ENCODE measurements at regions not wholly inside any gene's neighbourhood (a gene's known extent, or its start where the extent isn't known, plus 50 kb on each side); places are given as distances from the start of the nearest gene placed in this dataset.

- no peaks in the 10 kb centered on the region for H3K4me1 ChIP-seq (ENCODE audit: control insufficient read depth, insufficient read depth, low read length)
- H3K9me3 ChIP-seq (ENCODE audit: control insufficient read depth, insufficient read depth, low read depth, low read length): no peaks in the 10 kb centered on the region
- H3K27ac ChIP-seq (ENCODE audit: low read length): no peak overlapping the region
- POLR2A ChIA-PET: no interaction called here
- DNase-seq (ENCODE audit: low read depth, low spot score) (no peak), ATAC-seq (no peak)
- in situ Hi-C loops (cut with HindIII; ENCODE audit: low pct_unique_long_range_greater_than_20kb, low sequenced_read_pairs): no loop called here
- no peaks in the 10 kb centered on the region for H3K27me3 ChIP-seq (ENCODE audit: control insufficient read depth, insufficient read depth, low read length)
- TF ChIP-seq SIN3A (IDR thresholded peaks at IDR 0.05; ENCODE audit: borderline replicate concordance, insufficient read depth, low read depth, low read length) (no peak), TCF7L2 (IDR thresholded peaks at IDR 0.05; ENCODE audit: low read depth, low read length) (no peak), CTCF (IDR thresholded peaks at IDR 0.05) (no peak), POLR2AphosphoS5 (IDR thresholded peaks at IDR 0.05; ENCODE audit: low read depth, low read length) (no peak), REST (IDR thresholded peaks at IDR 0.05; ENCODE audit: insufficient read depth in 1 of 2, low read depth in 2 of 2, low read length in 1 of 2) (no peak)
- no peak overlapping the region for H3K4me3 ChIP-seq (ENCODE audit: low read depth in 2 of 2, low read length in 2 of 2)
- no TSS peak for BruUV-seq (replicated peaks)
- CTCF ChIA-PET: no interaction called here
- H3K36me3 ChIP-seq (ENCODE audit: control insufficient read depth, insufficient read depth, low read length): no peaks in the 10 kb centered on the region
- intact Hi-C loops (cut with micrococcal nuclease; ENCODE audit: unreplicated experiment): no loop called here
These were observed 517.0 kb upstream of the EPHA5 start for GRCh38 chr4:66187175-66187720.

- CTCF ChIA-PET: no interaction called here
- in situ Hi-C loops (cut with HindIII; ENCODE audit: low pct_unique_long_range_greater_than_20kb, low sequenced_read_pairs) (no loop called here), intact Hi-C loops (cut with micrococcal nuclease; ENCODE audit: unreplicated experiment) (no loop called here)
- no peak for DNase-seq (ENCODE audit: low read depth, low spot score)
- no peaks in the 10 kb centered on the region for H3K4me1 ChIP-seq (ENCODE audit: control insufficient read depth, insufficient read depth, low read length)
- no TSS peak for BruUV-seq (replicated peaks)
- no peak overlapping the region for H3K4me3 ChIP-seq (ENCODE audit: low read depth in 2 of 2, low read length in 2 of 2)
- POLR2A ChIA-PET: no interaction called here
- H3K9me3 ChIP-seq (ENCODE audit: control insufficient read depth, insufficient read depth, low read depth, low read length): no peaks in the 10 kb centered on the region
- no peak for ATAC-seq
- H3K36me3 ChIP-seq (ENCODE audit: control insufficient read depth, insufficient read depth, low read length): no peaks in the 10 kb centered on the region
- no peaks in the 10 kb centered on the region for H3K27me3 ChIP-seq (ENCODE audit: control insufficient read depth, insufficient read depth, low read length)
- no peak for TF ChIP-seq TCF7L2 (IDR thresholded peaks at IDR 0.05; ENCODE audit: low read depth, low read length)
- TF ChIP-seq SIN3A (IDR thresholded peaks at IDR 0.05; ENCODE audit: borderline replicate concordance, insufficient read depth, low read depth, low read length): no peak
- no peak for TF ChIP-seq POLR2AphosphoS5 (IDR thresholded peaks at IDR 0.05; ENCODE audit: low read depth, low read length)
- TF ChIP-seq REST (IDR thresholded peaks at IDR 0.05; ENCODE audit: insufficient read depth in 1 of 2, low read depth in 2 of 2, low read length in 1 of 2): no peak
- no peak for TF ChIP-seq CTCF (IDR thresholded peaks at IDR 0.05)
- no peak overlapping the region for H3K27ac ChIP-seq (ENCODE audit: low read length)
These were observed 515.8 kb upstream of the EPHA5 start for GRCh38 chr4:66186095-66186494.

Data from Panc1 (cell line).